IPS DF 6.9 (cell line): ENCODE measurements at regions not wholly inside any gene's neighbourhood (a gene's known extent, or its start where the extent isn't known, plus 50 kb on each side); places are given as distances from the start of the nearest gene placed in this dataset.
"Not testable (repeated sequence)": the region's sequence is repeated elsewhere in the genome, so short reads cannot be mapped to it uniquely, and the experiment has no call there.

Experiments
- DNase-seq: peaks from one replicate; pipeline ENCODE4 v3.0.0-alpha.2; 2013; ENCODE audit warnings: low read depth, low spot score
- H3K27ac ChIP-seq: one replicate; pipeline ENCODE4 v1.5.1; 2013; ENCODE audit warnings: low read length, control low read depth
- H3K27me3 ChIP-seq: 2 replicates; pipeline ENCODE4 v1.6.1; 2013; ENCODE audit warnings: mild to moderate bottlenecking, low read length; ENCODE audit not compliant: control insufficient read depth, insufficient read depth
- H3K36me3 ChIP-seq: 2 replicates; pipeline ENCODE4 v1.6.1; 2013; ENCODE audit warnings: low read length; ENCODE audit not compliant: control insufficient read depth, insufficient read depth
- H3K4me1 ChIP-seq: 2 replicates; pipeline ENCODE4 v1.6.1; 2013; ENCODE audit warnings: low read length; ENCODE audit not compliant: control insufficient read depth, insufficient read depth
- H3K4me3 ChIP-seq: 2 replicates; pipeline ENCODE4 v1.5.1; 2013; ENCODE audit warnings: mild to moderate bottlenecking, low read length
- H3K9me3 ChIP-seq: 2 replicates; pipeline ENCODE4 v1.6.1; 2013; ENCODE audit warnings: low read length, inconsistent platforms; ENCODE audit not compliant: control insufficient read depth, insufficient read depth
- WGBS: extraction: QIAGEN DNeasy Blood & Tissue Kit; methylation state at CpG from one replicate; pipeline ENCODE4 v1.1.7; 2013; ENCODE audit warnings: mixed read lengths, missing lambda C conversion rate; ENCODE audit not compliant: insufficient read length, insufficient coverage; 5-methylcytosine and 5-hydroxymethylcytosine counted together

GRCh38 chr7:101679653-101680173, 50.6 kb upstream of the MYL10 start:
- H3K36me3 ChIP-seq, H3K27me3 ChIP-seq, H3K4me1 ChIP-seq, H3K4me3 ChIP-seq, H3K9me3 ChIP-seq, DNase-seq, H3K27ac ChIP-seq: not testable (repeated sequence)
- WGBS, result no CpG with 5 or more reads among the region's 10 CpGs

DNA sequence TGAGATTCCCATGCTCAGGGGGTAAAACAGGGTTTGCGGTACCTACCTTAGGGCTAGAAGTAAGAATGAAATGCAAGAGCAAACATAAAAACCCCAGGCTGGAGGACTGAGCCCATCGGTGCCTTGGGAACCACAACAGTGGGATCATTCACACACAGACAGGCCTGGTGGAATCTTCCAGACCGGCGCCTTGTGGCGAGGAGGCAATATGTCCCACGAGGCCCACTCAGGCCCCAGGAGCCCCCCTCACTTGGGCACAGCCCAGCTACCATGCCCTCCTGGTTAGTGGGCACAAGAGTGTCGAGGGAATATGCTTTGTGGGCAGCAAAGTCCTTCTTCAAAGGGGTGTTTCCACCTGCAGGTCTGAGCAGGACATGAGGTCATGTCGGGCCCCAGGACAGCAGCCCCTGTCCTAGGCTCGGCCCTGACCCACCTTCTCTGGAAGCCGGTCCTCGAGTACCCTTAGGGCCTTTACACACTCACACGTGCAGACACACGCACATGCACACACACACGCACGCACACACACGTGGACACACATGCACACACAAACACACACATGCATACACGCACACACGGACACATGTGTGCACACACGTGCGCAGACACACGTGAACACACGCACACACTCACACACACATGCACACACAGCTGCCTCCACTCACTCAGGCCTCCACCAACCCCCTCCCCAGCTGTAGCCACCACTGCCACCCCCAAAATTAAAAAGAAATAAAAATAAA, 51.5 kb upstream of the MYL10 start:
- no peak overlapping the region for H3K4me3 ChIP-seq
- H3K9me3 ChIP-seq, result no peaks in the 10 kb centered on the region
- no CpG with 5 or more reads among the region's 22 CpGs for WGBS
- no peaks in the 10 kb centered on the region; the same call in 1 of the 2 replicates for H3K36me3 ChIP-seq
- no peak overlapping the region for H3K27ac ChIP-seq
- peaks cover 3% of the 10 kb centered on the region for H3K4me1 ChIP-seq
- no peak for DNase-seq
- no peaks in the 10 kb centered on the region for H3K27me3 ChIP-seq

DNA sequence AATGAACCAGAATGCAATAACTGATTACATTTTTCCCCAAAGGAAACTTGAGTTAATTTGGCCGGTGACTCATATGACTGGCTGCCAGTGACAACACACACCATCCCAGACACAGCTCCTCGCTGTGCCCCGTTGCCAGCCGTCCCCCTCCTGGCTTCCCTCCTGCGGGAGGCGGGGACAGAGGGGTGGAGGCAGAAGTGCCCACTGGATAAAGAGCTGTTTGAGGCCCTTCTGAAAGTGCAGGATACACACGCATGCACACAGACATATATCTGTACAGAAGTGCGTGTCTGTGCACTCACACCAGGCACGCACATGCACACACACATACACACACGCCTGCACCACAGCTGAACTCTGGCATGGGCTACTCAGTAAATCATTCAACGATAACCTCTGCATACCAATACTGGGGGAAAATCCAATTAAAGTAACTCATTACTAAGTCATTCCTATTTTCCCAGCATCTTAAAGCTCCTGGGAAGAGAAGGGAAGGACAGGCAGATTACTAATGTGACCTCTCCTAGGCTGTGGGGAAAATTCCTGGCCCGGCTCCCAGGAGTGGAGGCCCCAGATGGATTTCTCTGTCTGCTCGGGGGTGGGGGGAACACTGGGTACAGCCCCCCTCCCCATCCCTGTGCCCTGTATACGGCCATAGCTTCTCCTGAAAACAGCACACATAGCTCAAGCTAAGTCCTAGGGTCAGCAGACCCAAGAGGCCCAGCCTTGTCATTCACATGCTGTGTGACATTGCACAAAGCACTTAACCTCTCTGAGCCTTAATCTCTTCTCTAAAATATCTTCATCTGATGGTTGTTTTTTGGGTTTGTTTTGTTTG, 52.3 kb upstream of the MYL10 start:
- H3K27ac ChIP-seq, result no peak overlapping the region
- no CpG with 5 or more reads among the region's 14 CpGs for WGBS

GRCh38 chr7:101684983-101685330, 55.9 kb upstream of the MYL10 start:
- Histone ChIP-seq H3K4me1 (no peaks in the 10 kb centered on the region), H3K27me3 (no peaks in the 10 kb centered on the region), H3K4me3 (no peak overlapping the region), H3K36me3 (no peaks in the 10 kb centered on the region; the same call in 1 of the 2 replicates), H3K9me3 (no peaks in the 10 kb centered on the region), H3K27ac (no peak overlapping the region)
- WGBS, result no CpG with 5 or more reads among the region's 5 CpGs
- no peak for DNase-seq

More for the DNA sequence above, 52.3 kb upstream of the MYL10 start:
- H3K36me3 ChIP-seq, result no peaks in the 10 kb centered on the region; the same call in 1 of the 2 replicates
- H3K9me3 ChIP-seq, result no peaks in the 10 kb centered on the region
- no peaks in the 10 kb centered on the region for H3K27me3 ChIP-seq
- DNase-seq, result no peak
- H3K4me3 ChIP-seq, result no peak overlapping the region
- peaks cover 3% of the 10 kb centered on the region for H3K4me1 ChIP-seq

GRCh38 chr7:101686030-101686429, 56.9 kb upstream of the MYL10 start:
- H3K27me3 ChIP-seq, result no peaks in the 10 kb centered on the region
- WGBS, result no CpG with 5 or more reads among the region's 9 CpGs
- H3K36me3 ChIP-seq, result no peaks in the 10 kb centered on the region; the same call in 1 of the 2 replicates
- no peak overlapping the region for H3K4me3 ChIP-seq
- no peaks in the 10 kb centered on the region for H3K4me1 ChIP-seq
- H3K27ac ChIP-seq, result no peak overlapping the region
- no peaks in the 10 kb centered on the region for H3K9me3 ChIP-seq
- no peak for DNase-seq

GRCh38 chr7:101687081-101687480, 58.0 kb upstream of the MYL10 start:
- Histone ChIP-seq H3K27ac (no peak overlapping the region), H3K27me3 (no peaks in the 10 kb centered on the region), H3K9me3 (no peaks in the 10 kb centered on the region), H3K4me3 (no peak overlapping the region), H3K4me1 (no peaks in the 10 kb centered on the region), H3K36me3 (no peaks in the 10 kb centered on the region; the same call in 1 of the 2 replicates)
- DNase-seq, result no peak
- WGBS, result no CpG with 5 or more reads among the region's 5 CpGs

DNA sequence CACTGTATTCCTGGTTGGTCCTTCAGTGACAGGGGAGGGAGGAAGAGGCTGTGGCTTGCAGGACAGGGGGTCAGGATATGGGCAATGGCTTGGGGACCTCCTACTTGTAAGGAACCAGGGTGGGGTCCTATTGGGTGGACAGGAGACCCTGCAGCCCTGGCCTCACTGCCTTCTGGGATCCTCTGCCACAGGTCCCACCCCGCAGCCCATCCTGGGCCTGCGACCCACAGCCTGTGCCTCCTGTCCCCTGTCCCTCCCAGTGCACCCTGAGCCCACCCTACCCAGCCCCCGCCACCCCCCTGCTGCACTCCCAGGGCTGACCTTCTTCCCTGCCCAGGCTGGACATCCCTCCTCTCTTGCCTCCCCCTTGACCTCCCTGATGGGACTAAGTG, 58.7 kb upstream of the MYL10 start:
- DNase-seq, result no peak
- H3K4me3 ChIP-seq, result no peak overlapping the region
- no peaks in the 10 kb centered on the region; the same call in 1 of the 2 replicates for H3K36me3 ChIP-seq
- no peaks in the 10 kb centered on the region for H3K27me3 ChIP-seq
- no peaks in the 10 kb centered on the region for H3K4me1 ChIP-seq
- H3K9me3 ChIP-seq, result no peaks in the 10 kb centered on the region
- no peak overlapping the region for H3K27ac ChIP-seq
- WGBS, result no CpG with 5 or more reads among the region's 3 CpGs

DNA sequence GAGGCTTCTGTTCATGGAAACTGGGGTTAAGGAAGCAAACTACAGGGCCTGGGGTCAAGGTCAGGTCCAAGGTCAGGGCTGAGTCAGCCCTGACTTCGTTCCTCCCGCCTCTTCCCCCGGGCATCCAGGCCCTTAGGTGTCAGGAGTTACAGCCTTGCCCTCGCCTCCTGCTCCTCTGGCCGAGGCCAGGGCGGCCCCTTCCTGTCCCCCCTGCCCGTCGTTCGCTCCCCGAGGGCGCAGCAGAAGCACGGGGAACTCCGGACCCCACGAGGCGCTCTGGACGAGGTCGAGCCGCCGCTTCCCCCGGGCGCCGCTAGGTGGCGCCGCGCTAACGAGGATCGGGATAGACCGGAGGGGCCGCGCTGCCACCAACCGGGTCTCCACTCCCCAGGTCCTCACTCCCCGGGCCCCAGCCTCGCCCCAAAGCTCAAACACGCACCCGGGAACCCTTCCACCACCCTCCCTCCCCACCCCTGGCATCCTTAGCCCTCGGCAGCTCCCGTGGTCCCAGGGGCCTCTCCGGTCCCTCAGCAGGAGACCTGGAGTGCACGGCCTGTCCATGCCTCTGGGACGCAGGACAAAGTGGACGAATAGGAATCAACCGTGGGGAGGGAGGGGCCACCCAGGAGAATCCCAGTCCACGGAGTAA, 59.2 kb upstream of the MYL10 start:
- Histone ChIP-seq H3K4me1 (no peaks in the 10 kb centered on the region), H3K27me3 (no peaks in the 10 kb centered on the region), H3K36me3 (no peaks in the 10 kb centered on the region; the same call in 1 of the 2 replicates), H3K9me3 (no peaks in the 10 kb centered on the region), H3K27ac (no peak overlapping the region), H3K4me3 (no peak overlapping the region; the same call in 1 of the 2 replicates)
- no CpG with 5 or more reads among the region's 43 CpGs for WGBS
- no peak for DNase-seq

DNA sequence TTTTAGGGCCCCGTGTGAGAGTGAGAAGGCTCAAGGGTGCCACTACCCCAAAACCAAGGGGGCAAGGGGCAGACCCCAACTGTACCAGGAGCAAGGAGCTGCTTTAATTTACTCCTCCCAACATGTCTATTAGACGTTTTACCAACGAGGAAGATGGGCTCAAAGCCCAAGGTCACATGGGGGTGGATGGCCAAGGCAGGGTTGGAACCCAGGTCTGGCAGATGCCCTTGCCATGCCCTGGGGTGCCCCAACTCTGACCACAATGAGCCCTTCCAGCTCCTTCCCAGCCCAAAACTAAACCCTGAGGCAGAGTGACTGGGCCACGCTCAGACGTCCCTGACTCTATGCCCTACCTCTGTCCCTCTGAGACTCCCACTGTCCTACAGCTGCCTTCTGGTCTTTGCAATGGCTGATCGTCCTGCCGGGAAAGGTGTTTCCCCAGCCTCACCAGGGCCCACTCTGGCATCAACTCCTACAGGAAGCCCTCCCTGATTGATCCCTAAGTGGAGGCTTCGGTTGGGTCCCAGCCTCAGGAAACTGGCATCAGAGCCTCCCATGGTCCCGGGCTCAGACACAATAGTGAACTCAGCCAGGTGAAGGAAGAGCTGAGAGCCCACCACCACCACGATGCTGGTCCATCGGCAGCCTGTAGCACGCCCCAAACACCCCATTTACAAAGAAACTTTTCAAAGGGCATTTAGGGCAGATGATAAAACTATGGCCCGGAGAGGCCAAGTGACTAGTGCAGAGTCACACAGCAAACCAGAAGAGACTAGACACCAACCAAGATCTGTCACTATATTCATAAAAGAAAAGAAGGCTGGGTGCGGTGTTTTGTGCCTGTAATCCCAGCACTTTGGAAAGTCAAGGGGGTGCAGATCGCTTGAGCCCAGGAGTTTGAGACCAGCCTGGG, 60.2 kb upstream of the MYL10 start:
- Histone ChIP-seq H3K27me3 (no peaks in the 10 kb centered on the region), H3K4me1 (no peaks in the 10 kb centered on the region), H3K27ac (no peak overlapping the region), H3K36me3 (no peaks in the 10 kb centered on the region; the same call in 1 of the 2 replicates), H3K4me3 (no peak overlapping the region), H3K9me3 (no peaks in the 10 kb centered on the region)
- DNase-seq, result no peak
- no CpG with 5 or more reads among the region's 15 CpGs for WGBS
